ENCODE measurements at regions not wholly inside any gene's neighbourhood (a gene's known extent, or its start where the extent isn't known, plus 50 kb on each side); places are given as distances from the start of the nearest gene placed in this dataset.
"Not testable (repeated sequence)": the region's sequence is repeated elsewhere in the genome, so short reads cannot be mapped to it uniquely, and the experiment has no call there.

DNA sequence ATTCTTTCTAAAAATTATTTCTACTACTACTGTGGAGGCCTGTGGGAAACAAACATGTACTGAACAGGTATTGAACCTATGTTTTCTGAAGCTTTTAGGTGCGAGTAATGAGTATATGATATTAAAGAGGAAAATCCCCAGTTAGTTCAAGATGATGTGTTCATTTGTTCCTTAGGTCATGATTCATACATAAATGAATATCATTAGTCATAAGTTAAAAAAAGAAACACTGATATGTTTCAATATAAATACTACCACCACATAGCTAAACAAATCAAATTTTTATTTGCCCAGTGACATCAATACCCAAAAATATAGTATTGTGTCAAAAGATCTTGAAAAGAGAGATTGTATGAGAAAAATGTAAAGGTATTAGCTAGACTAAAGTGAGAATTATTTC is 210.7 kb upstream of the GNAI1 start:
- H3K27me3 Mint-ChIP-seq, result no peaks in the 10 kb centered on the region
- ChIA-PET POLR2A (no interaction called here), CTCF (no interaction called here)
- peaks cover 10% of the 10 kb centered on the region for H3K9me3 Mint-ChIP-seq
- H3K36me3 Mint-ChIP-seq (ENCODE audit: low read depth), result no peaks in the 10 kb centered on the region
- intact Hi-C loops (cut with micrococcal nuclease), result no loop called here
- ATAC-seq (no peak), DNase-seq (no peak)
- no peak overlapping the region for H3K27ac Mint-ChIP-seq
- no peak for TF ChIP-seq CTCF (IDR thresholded peaks at IDR 0.05)
- no peak overlapping the region for H3K4me3 Mint-ChIP-seq
- no peaks in the 10 kb centered on the region for H3K4me1 Mint-ChIP-seq (ENCODE audit: low read depth)

GRCh38 chr7:79922894-79923293 is 211.7 kb upstream of the GNAI1 start:
- ATAC-seq (no peak), DNase-seq (no peak)
- peaks cover 7% of the 10 kb centered on the region for H3K9me3 Mint-ChIP-seq
- no peak for TF ChIP-seq CTCF (IDR thresholded peaks at IDR 0.05)
- ChIA-PET CTCF (no interaction called here), POLR2A (no interaction called here)
- H3K4me1 Mint-ChIP-seq (ENCODE audit: low read depth), result no peaks in the 10 kb centered on the region
- H3K4me3 Mint-ChIP-seq, result no peak overlapping the region
- H3K27ac Mint-ChIP-seq, result no peak overlapping the region
- intact Hi-C loops (cut with micrococcal nuclease), result no loop called here
- H3K36me3 Mint-ChIP-seq (ENCODE audit: low read depth), result no peaks in the 10 kb centered on the region
- no peaks in the 10 kb centered on the region for H3K27me3 Mint-ChIP-seq

GRCh38 chr7:79921976-79922375 is 212.7 kb upstream of the GNAI1 start:
- Mint-ChIP-seq H3K36me3 (ENCODE audit: low read depth) (no peaks in the 10 kb centered on the region), H3K4me1 (ENCODE audit: low read depth) (no peaks in the 10 kb centered on the region), H3K27ac (no peak overlapping the region), H3K4me3 (no peak overlapping the region), H3K27me3 (no peaks in the 10 kb centered on the region), H3K9me3 (peaks cover 7% of the 10 kb centered on the region)
- intact Hi-C loops (cut with micrococcal nuclease), result no loop called here
- DNase-seq (no peak), ATAC-seq (no peak)
- POLR2A ChIA-PET, result no interaction called here
- TF ChIP-seq CTCF (IDR thresholded peaks at IDR 0.05), result no peak
- CTCF ChIA-PET, result no interaction called here

- CTCF ChIA-PET; POLR2A ChIA-PET; H3K27me3 Mint-ChIP-seq; H3K4me3 Mint-ChIP-seq; DNase-seq; H3K36me3 Mint-ChIP-seq (ENCODE audit: low read depth); H3K27ac Mint-ChIP-seq; H3K4me1 Mint-ChIP-seq (ENCODE audit: low read depth); ATAC-seq; intact Hi-C loops (cut with micrococcal nuclease): not testable (repeated sequence)
- peaks cover 14% of the 10 kb centered on the region for H3K9me3 Mint-ChIP-seq
Observed at GRCh38 chr7:79918632-79919031, 216.0 kb upstream of the GNAI1 start.

DNA sequence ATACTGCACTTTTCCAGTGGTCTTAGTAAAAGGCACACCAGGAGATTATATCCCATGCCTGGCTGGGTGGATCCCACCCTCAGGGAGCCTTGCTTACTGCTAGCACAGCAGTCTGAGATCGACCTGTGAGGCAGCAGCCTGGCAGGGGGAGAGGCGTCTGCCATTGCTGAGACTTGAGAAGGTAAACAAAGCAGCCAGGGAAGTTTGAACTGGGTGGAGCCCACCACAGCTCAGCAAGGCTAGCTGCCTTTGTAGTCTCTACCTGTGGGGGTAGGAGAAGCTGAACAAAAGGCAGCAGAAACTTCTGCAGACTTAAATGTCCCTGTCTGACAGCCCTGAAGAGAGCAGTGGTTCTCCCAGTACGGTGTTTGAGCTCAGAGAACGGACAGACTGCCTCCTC is 219.3 kb upstream of the GNAI1 start:
- H3K4me1 Mint-ChIP-seq (ENCODE audit: low read depth), result peaks cover 36% of the 10 kb centered on the region
- H3K9me3 Mint-ChIP-seq; CTCF ChIA-PET; H3K27ac Mint-ChIP-seq; ATAC-seq; H3K27me3 Mint-ChIP-seq; H3K36me3 Mint-ChIP-seq (ENCODE audit: low read depth); intact Hi-C loops (cut with micrococcal nuclease); H3K4me3 Mint-ChIP-seq; DNase-seq: not testable (repeated sequence)
- POLR2A ChIA-PET, result interaction anchor here (0.6 kb wide), 1 partner anchor 228 kb away, joined by 3 read pairs; no protein-coding TSS in a partner anchor

DNA sequence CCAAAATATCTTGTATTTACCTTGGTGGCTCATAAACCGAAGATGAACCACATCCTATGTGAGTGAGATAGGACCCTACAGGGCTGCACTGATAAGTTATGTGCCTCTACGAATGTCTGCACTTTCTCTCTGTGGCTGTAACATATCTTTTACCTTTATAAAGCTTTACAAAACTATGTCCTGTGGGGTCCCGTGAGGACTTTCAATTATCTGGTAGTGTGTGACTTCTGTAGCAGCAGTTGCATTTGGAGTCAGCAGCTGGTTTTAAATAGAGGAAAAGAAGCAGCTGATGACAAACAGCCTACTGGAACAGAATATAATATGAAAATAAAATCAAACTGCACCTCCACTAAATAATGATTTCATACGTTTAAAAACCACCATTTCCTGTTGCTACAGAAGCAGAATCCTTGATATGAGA is 222.4 kb upstream of the GNAI1 start:
- no peak for TF ChIP-seq CTCF (IDR thresholded peaks at IDR 0.05)
- POLR2A ChIA-PET, result interaction anchor here (0.6 kb wide), 1 partner anchor 170 kb away, joined by 3 read pairs; no protein-coding TSS in a partner anchor
- Mint-ChIP-seq H3K4me1 (ENCODE audit: low read depth) (peaks cover 50% of the 10 kb centered on the region), H3K27me3 (no peaks in the 10 kb centered on the region), H3K9me3 (peaks cover 8% of the 10 kb centered on the region), H3K4me3 (peak overlapping the region; percentile 16), H3K36me3 (ENCODE audit: low read depth) (no peaks in the 10 kb centered on the region), H3K27ac (peak overlapping the region; percentile 61)
- DNase-seq (peak; percentile 6), ATAC-seq (peak; percentile 85)
- CTCF ChIA-PET, result interaction anchor here (1.5 kb wide), 1 partner anchor 20 kb away, joined by 3 read pairs; no protein-coding TSS in a partner anchor
- intact Hi-C loops (cut with micrococcal nuclease), result no loop called here
